B cell (primary cell): ENCODE measurements at regions not wholly inside any gene's neighbourhood (a gene's known extent, or its start where the extent isn't known, plus 50 kb on each side); places are given as distances from the start of the nearest gene placed in this dataset.

ENCODE experiments used
- ATAC-seq: fragments of 200-7000 bp; cut with Tn5 transposase; one replicate; pipeline ENCODE4 v1.10.0; 2021; ENCODE audit warnings: low read depth, mild to moderate bottlenecking, moderate number of reproducible peaks, moderate library complexity
- CTCF ChIA-PET: fragments of 350-600 bp; sonication (Branson Sonifier 250); formaldehyde crosslinking; loops from one replicate; lab custom pipeline; 2021; ENCODE audit warnings: antibody characterized with exemption, inconsistent platforms; lab: Charles Lee
- POLR2A ChIA-PET: fragments of 350-600 bp; sonication (Branson Sonifier 250); formaldehyde crosslinking; loops from one replicate; lab custom pipeline; 2021; ENCODE audit warnings: antibody characterized with exemption; lab: Charles Lee
- DNase-seq: peaks from one replicate; pipeline ENCODE4 v3.0.0; 2013
- H2AFZ ChIP-seq: 2 replicates; pipeline ENCODE4 v1.6.1; 2012; ENCODE audit warnings: mild to moderate bottlenecking, low read depth, low read length; ENCODE audit not compliant: insufficient read depth, poor library complexity, severe bottlenecking
- H3K27ac ChIP-seq, 2 donors: 1 replicate in 1 of 2; 2 replicates in 1 of 2; pipeline ENCODE4 v1.5.1; 2012 to 2013; ENCODE audit warnings: low read length in 2 of 2, mild to moderate bottlenecking in 2 of 2, moderate library complexity in 1 of 2
- H3K27me3 ChIP-seq, 4 experiments: fragments of 200-600 bp in 1 of 4; sonication (generic) in 1 of 4; replicated peaks in 1 of 4; 1 replicate in 2 of 4; 2 replicates in 2 of 4; pipeline versions ENCODE4 v1.6.1 to v1.7.0; 2013 to 2016; ENCODE audit warnings: low read length in 3 of 4, mild to moderate bottlenecking in 2 of 4, mixed read lengths in 1 of 4, moderate library complexity in 1 of 4; ENCODE audit not compliant: insufficient read depth in 4 of 4, control insufficient read depth in 3 of 4; ENCODE audit errors: control extremely low read depth in 1 of 4
- H3K36me3 ChIP-seq, 2 experiments: replicated peaks in 1 of 2; 1 replicate in 1 of 2; 2 replicates in 1 of 2; pipeline versions ENCODE4 v1.6.1 to v1.7.1; 2013; ENCODE audit warnings: low read length in 1 of 2; ENCODE audit not compliant: insufficient read depth in 2 of 2, control insufficient read depth in 1 of 2; ENCODE audit errors: control extremely low read depth in 1 of 2, extremely low read depth in 1 of 2
- H3K4me1 ChIP-seq, 2 donors: fragments of 200-600 bp in 1 of 2; sonication (generic) in 1 of 2; 1 replicate in 1 of 2; 2 replicates in 1 of 2; pipeline versions ENCODE4 v1.5.1 to v1.6.1; 2013 to 2017; ENCODE audit warnings: low read length in 2 of 2; ENCODE audit not compliant: control insufficient read depth in 2 of 2, insufficient read depth in 2 of 2
- H3K4me2 ChIP-seq: replicated peaks from 2 replicates; pipeline ENCODE3; 2012; ENCODE audit warnings: mild to moderate bottlenecking, low read depth, low read length; ENCODE audit not compliant: poor library complexity, severe bottlenecking
- H3K4me3 ChIP-seq, 5 experiments: fragments of 200-600 bp in 1 of 5; sonication (generic) in 1 of 5; 1 replicate in 3 of 5; 2 replicates in 2 of 5; pipeline versions ENCODE4 v1.5.1 to v1.7.0; 2011 to 2016; ENCODE audit warnings: low read length in 4 of 5, mild to moderate bottlenecking in 4 of 5, low read depth in 2 of 5, control low read depth in 1 of 5, moderate library complexity in 1 of 5; ENCODE audit not compliant: insufficient read depth in 1 of 5; ENCODE audit errors: control extremely low read depth in 1 of 5, extremely low read depth in 1 of 5
- H3K79me2 ChIP-seq: fragments of 200-600 bp; sonication (generic); one replicate; pipeline ENCODE4 v1.6.0; 2016; ENCODE audit warnings: low read length; ENCODE audit not compliant: control insufficient read depth, insufficient read depth
- H3K9ac ChIP-seq: fragments of 200-600 bp; sonication (generic); 2 replicates; pipeline ENCODE4 v1.6.1; 2017; ENCODE audit warnings: mild to moderate bottlenecking, low read length, moderate library complexity
- H3K9me3 ChIP-seq, 3 donors: one replicate each; pipeline versions ENCODE4 v1.6.1 to v1.7.1; 2013; ENCODE audit warnings: low read length in 2 of 3; ENCODE audit not compliant: control insufficient read depth in 2 of 3, insufficient read depth in 1 of 3; ENCODE audit errors: control extremely low read depth in 1 of 3
- H4K20me1 ChIP-seq: 2 replicates; pipeline ENCODE4 v1.6.0; 2012; ENCODE audit warnings: mild to moderate bottlenecking, low read length; ENCODE audit not compliant: insufficient read depth, control insufficient read depth, poor library complexity, severe bottlenecking
- H3K27ac Mint-ChIP-seq: one replicate; pipeline ENCODE4 v1.8.0; 2021; ENCODE audit warnings: mixed read lengths
- H3K27me3 Mint-ChIP-seq: one replicate; pipeline ENCODE4 v1.8.0; 2021; ENCODE audit warnings: mixed read lengths
- H3K4me1 Mint-ChIP-seq: one replicate; pipeline ENCODE4 v1.8.0; 2021; ENCODE audit warnings: mixed read lengths
- H3K4me3 Mint-ChIP-seq: one replicate; pipeline ENCODE4 v1.8.0; 2021; ENCODE audit warnings: mixed read lengths
- H3K9me3 Mint-ChIP-seq: one replicate; pipeline ENCODE4 v1.8.0; 2022; ENCODE audit warnings: mixed read lengths; ENCODE audit not compliant: insufficient read depth
- CTCF ChIP-seq: fragments of 200-600 bp; IDR thresholded peaks from one replicate; pipeline ENCODE4 v1.8.0; 2022; ENCODE audit warnings: antibody characterized with exemption, mild to moderate bottlenecking
- EZH2 ChIP-seq: IDR thresholded peaks from 2 replicates; pipeline ENCODE4 v1.6.1; 2012; ENCODE audit warnings: borderline replicate concordance, low read depth, mild to moderate bottlenecking, moderate library complexity, low read length; ENCODE audit not compliant: insufficient read depth, poor library complexity, severe bottlenecking
- WGBS: methylation state at CpG from one replicate; pipeline ENCODE4 v1.1.5; 2013; ENCODE audit warnings: missing lambda C conversion rate; ENCODE audit not compliant: insufficient coverage; 5-methylcytosine and 5-hydroxymethylcytosine counted together
- intact Hi-C: fragments of 100-400 bp; cut with micrococcal nuclease; formaldehyde crosslinking; loops from one replicate; pipeline ENCODE4 v1.10.0; 2022

- Mint-ChIP-seq H3K4me3 (no peak overlapping the region), H3K9me3 (no peaks in the 10 kb centered on the region), H3K27ac (no peak overlapping the region), H3K27me3 (no peaks in the 10 kb centered on the region), H3K4me1 (no peaks in the 10 kb centered on the region)
- ATAC-seq (no peak), DNase-seq (no peak)
- peaks cover 0 to 10% (median 0%) of the 10 kb centered on the region in 3 donors for H3K9me3 ChIP-seq
- H3K27me3 ChIP-seq: no peaks in the 10 kb centered on the region
- TF ChIP-seq EZH2 (no peak), CTCF (no peak)
- H3K36me3 ChIP-seq: no peaks in the 10 kb centered on the region
- CTCF ChIA-PET: interaction anchor here (1.1 kb wide), 1 partner anchor 64 kb away, joined by 3 read pairs; no protein-coding TSS in a partner anchor
- no peaks in the 10 kb centered on the region for H3K79me2 ChIP-seq
- H3K4me1 ChIP-seq: no peaks in the 10 kb centered on the region
- H3K4me3 ChIP-seq: no peak overlapping the region
- H3K9ac ChIP-seq: no peak overlapping the region
- no peaks in the 10 kb centered on the region for H4K20me1 ChIP-seq
- no peak overlapping the region for H2AFZ ChIP-seq
- POLR2A ChIA-PET: no interaction called here
- intact Hi-C loops: no loop called here
- no peak overlapping the region for H3K27ac ChIP-seq
- WGBS: 83% methylated on average over 1 of the region's 4 CpGs
- H3K4me2 ChIP-seq: no peak overlapping the region
Observed at GRCh38 chr18:75697493-75697892, 270.0 kb upstream of the SMIM21 start.

GRCh38 chr18:75696391-75696790 lies 268.9 kb upstream of the SMIM21 start:
- H3K27me3 ChIP-seq: no peaks in the 10 kb centered on the region
- no peak overlapping the region for H3K4me3 ChIP-seq
- H3K36me3 ChIP-seq: no peaks in the 10 kb centered on the region
- no peak for TF ChIP-seq CTCF
- TF ChIP-seq EZH2: no peak
- no peak for DNase-seq
- no peak overlapping the region for H3K4me2 ChIP-seq
- no peak overlapping the region for H3K27ac Mint-ChIP-seq
- no peaks in the 10 kb centered on the region for H3K4me1 Mint-ChIP-seq
- no CpG with 5 or more reads among the region's 5 CpGs for WGBS
- no peaks in the 10 kb centered on the region for H3K4me1 ChIP-seq
- peaks cover 0 to 5% (median 0%) of the 10 kb centered on the region in 3 donors for H3K9me3 ChIP-seq
- ChIA-PET POLR2A (no interaction called here), CTCF (no interaction called here)
- H4K20me1 ChIP-seq: no peaks in the 10 kb centered on the region
- H3K9me3 Mint-ChIP-seq: no peaks in the 10 kb centered on the region
- intact Hi-C loops: no loop called here
- H3K27ac ChIP-seq: no peak overlapping the region
- no peak overlapping the region for H3K4me3 Mint-ChIP-seq
- no peaks in the 10 kb centered on the region for H3K79me2 ChIP-seq
- no peak for ATAC-seq
- no peak overlapping the region for H3K9ac ChIP-seq
- no peaks in the 10 kb centered on the region for H3K27me3 Mint-ChIP-seq
- no peak overlapping the region for H2AFZ ChIP-seq
